AG09309 (cell line): ENCODE measurements at regions not wholly inside any gene's neighbourhood (a gene's known extent, or its start where the extent isn't known, plus 50 kb on each side); places are given as distances from the start of the nearest gene placed in this dataset.

Experiments used
- DNase-seq: peaks from one replicate; pipeline ENCODE4 v3.0.0-alpha.2; 2010; ENCODE audit warnings: low read depth
- H3K4me3 ChIP-seq: 2 replicates; pipeline ENCODE4 v1.5.1; 2011; ENCODE audit warnings: mild to moderate bottlenecking, low read depth, low read length, moderate library complexity; ENCODE audit not compliant: control insufficient read depth
- TF ChIP-seq, protein P1 (sequence below): IDR thresholded peaks from 2 replicates; pipeline ENCODE4 v1.5.1; 2011; ENCODE audit warnings: mild to moderate bottlenecking, low read depth, low read length, inconsistent platforms; ENCODE audit not compliant: insufficient read depth, control insufficient read depth; ENCODE audit errors: missing control alignments

DNA sequence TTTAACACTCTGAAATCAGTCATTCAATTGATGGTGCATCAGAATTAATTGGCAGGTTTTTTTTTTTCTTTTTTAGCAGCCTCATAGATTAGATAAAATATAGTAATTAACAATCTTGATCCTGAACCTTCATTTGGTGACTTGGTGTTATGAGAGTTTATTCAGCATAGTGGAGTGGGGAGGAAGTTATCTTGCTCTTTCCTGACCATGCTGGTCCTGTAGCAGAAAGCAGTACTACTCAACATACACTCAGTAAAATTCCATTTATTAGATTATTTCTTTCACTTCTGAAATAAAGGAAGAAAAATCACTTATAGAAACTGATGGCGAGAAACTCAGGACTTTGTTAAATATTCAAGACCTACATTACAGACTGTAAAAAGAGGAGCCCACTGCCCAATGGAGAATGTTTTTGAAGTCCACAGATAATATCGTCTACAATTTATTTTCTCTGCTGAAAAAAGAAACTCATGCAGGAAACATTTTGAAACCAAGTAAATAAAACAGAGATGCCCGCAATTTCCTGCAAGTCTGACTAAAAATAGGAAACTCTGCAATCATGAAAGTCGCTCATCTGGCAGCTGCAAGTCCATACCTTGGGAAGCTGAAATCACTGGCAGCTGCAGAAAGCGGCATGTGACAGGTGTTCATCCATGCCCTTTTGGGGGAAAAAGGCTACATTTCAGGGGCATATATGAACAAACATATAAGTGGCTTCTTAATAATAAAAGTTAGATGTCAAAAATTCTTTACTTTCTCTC lies 233.2 kb upstream of the RFX3 start:
- H3K4me3 ChIP-seq = no peak overlapping the region
- no peak for DNase-seq
- TF ChIP-seq, protein P1, sequence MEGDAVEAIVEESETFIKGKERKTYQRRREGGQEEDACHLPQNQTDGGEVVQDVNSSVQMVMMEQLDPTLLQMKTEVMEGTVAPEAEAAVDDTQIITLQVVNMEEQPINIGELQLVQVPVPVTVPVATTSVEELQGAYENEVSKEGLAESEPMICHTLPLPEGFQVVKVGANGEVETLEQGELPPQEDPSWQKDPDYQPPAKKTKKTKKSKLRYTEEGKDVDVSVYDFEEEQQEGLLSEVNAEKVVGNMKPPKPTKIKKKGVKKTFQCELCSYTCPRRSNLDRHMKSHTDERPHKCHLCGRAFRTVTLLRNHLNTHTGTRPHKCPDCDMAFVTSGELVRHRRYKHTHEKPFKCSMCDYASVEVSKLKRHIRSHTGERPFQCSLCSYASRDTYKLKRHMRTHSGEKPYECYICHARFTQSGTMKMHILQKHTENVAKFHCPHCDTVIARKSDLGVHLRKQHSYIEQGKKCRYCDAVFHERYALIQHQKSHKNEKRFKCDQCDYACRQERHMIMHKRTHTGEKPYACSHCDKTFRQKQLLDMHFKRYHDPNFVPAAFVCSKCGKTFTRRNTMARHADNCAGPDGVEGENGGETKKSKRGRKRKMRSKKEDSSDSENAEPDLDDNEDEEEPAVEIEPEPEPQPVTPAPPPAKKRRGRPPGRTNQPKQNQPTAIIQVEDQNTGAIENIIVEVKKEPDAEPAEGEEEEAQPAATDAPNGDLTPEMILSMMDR = no peak

DNA sequence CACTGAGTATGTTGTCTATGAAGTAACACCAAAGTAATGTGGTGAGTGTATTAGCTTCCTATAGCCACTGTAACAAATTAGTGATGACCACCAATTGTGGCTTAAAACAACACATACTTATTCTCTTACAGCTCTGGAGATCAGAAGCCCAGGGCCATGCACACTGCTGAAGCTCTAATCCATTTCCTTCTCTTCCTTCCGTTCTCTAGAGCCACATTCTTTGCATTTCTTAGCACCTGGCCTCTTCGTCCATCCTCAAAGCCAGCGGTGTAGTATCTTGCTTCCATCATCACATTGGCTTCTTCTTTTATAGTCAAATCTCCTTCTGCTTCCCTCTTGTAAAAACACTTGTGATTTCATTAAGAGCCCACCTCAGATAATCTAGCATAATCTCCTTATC lies 230.3 kb upstream of the RFX3 start:
- TF ChIP-seq, protein P1 = no peak
- no peak for DNase-seq
- no peak overlapping the region for H3K4me3 ChIP-seq

DNA sequence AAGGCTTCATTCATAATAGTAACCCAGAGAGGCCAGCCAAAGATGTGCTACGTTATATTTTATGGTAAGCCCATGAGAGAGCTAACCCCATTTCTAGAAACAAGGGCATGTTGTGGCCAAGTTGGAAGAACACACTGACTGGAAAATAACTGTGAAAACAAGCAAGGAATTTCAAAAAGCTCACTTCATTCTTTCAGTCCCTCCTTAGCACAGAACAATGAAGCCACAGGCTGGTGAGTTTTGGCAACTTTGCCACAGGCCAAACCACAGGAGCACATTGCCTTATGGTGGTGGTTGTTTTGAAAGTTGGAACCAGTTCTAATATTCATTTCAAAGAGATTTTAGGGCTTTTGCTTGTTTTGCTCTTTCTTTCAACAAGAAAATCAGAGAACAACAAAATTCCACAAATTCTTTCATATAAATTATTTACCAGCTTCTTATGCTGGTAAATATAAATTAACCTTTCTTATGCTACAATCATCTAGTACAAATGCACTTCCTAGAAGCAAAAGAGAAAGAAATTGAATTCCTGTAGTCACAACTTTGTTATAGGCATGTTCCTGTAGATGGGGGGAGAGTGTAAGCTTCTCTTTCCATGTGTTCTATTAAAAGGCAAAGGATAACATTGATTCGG lies 225.4 kb upstream of the RFX3 start:
- no peak overlapping the region for H3K4me3 ChIP-seq
- TF ChIP-seq, protein P1 = no peak
- DNase-seq = peak; percentile 75

DNA sequence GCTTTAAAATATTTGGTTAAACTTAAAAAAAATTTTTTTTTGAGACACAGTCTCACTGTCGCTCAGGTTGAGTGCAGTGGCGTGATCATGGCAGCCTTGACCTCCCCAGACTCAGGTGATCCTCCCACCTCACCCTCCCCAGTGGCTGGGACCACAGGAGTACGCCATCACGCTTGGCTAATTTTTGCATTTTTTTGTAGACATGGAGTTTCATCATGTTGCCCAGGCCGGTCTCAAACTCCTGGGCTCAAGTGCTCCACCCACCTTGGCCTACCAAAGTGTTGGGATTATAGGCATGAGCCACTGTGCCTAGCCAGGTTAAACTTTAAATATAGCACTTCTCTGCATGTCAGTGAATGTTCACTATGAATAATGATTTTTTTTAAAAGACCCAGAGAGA lies 224.5 kb upstream of the RFX3 start:
- DNase-seq = no peak
- TF ChIP-seq, protein P1 = no peak
- H3K4me3 ChIP-seq = no peak overlapping the region

DNA sequence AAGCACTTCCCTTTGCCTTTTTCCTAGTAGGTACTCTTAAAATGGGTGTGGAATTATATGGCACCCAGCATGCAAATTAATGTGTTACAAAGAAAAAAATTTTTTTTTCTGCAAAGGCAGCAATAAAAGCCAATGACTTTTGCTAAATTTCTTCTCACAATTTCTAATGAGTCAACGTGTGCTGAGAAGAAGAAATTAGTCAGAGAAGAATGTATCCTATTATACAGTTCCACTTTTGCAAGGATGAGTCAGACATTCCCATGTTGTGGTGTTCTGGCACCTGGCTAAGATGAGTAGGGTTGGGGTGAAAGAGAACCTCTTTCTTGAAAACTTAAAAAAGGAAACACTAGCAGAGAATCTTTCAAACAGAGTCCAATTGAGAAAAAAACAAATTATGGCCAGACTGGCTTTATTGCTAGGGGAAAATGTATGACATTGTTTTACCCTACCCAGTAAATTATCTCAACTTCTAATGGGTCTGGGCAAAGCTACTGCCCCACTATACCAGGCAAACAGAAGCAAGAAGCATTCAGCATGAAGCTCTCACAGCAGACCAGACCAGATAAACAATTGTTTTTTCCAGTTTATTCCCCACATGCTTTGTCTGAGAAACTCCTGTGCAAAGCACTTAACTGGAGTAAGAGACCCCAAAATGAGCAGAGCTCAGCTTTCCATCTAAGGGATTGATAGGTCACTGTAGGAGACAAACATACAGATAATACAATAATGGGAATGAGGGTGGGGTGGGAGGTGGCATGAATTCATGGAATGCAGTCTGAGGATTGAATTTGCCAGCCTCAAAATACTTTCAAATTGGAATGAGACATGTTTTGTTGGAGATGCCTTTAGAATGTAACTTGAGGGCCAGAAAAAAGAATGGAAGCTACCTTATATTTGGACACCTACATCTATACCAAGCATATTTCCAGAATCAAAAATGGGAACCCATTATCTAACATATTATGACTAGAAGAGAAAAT lies 220.8 kb upstream of the RFX3 start:
- no peak overlapping the region for H3K4me3 ChIP-seq
- peak; percentile 52 for DNase-seq
- TF ChIP-seq, protein P1 = no peak

DNA sequence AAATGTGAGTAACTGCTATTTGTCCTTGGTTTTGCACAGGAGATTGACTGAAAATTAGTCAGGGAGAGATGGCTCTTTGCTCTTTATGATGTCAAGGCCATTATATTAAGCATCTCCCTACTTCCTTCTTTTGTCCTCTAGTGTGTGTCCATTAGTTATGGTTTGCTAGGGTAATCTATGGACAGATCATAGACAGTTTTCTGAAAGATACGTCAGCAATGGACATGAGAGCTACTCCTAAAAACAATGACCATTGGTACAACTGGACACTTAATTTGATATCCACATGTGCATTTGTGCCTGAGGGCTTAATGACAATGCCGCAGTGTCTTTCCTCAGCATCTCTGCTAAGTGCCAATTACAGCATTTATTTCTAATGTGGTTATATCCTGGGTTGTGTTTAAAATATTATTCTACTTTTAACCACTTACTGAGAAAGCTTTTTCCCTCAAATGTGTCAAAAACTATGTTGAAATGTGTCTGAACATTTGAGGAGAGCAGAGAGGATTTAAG lies 218.2 kb upstream of the RFX3 start:
- no peak for DNase-seq
- TF ChIP-seq, protein P1 = no peak
- no peak overlapping the region for H3K4me3 ChIP-seq
